Upper lobe of left lung (tissue), 6 donors: ENCODE measurements at regions not wholly inside any gene's neighbourhood (a gene's known extent, or its start where the extent isn't known, plus 50 kb on each side); places are given as distances from the start of the nearest gene placed in this dataset.

Experiments
- ATAC-seq, 2 donors: fragments of 200-7000 bp; cut with Tn5 transposase; one replicate each; pipeline ENCODE4 v1.9.1; 2022; ENCODE audit warnings: mild to moderate bottlenecking in 2 of 2, moderate library complexity in 2 of 2; ENCODE audit not compliant: low FRiP score in 2 of 2
- DNase-seq, 2 donors: peaks; one replicate each; pipeline ENCODE4 v3.0.0-alpha.2; 2019 to 2020
- H3K27ac ChIP-seq, 4 donors: fragments of 200-600 bp; sonication (generic); one replicate each; pipeline ENCODE4 v1.5.1; 2016 to 2019
- H3K27me3 ChIP-seq, 4 donors: fragments of 200-600 bp; sonication (generic); one replicate each; pipeline ENCODE4 v1.5.1; 2017 to 2019
- H3K36me3 ChIP-seq, 4 donors: fragments of 200-600 bp; sonication (generic); one replicate each; pipeline ENCODE4 v1.5.1; 2016 to 2019
- H3K4me1 ChIP-seq, 4 donors: fragments of 200-600 bp; sonication (generic); one replicate each; pipeline ENCODE4 v1.5.1; 2018 to 2019
- H3K4me3 ChIP-seq, 4 donors: fragments of 200-600 bp; sonication (generic); one replicate each; pipeline ENCODE4 v1.5.1; 2017 to 2019; ENCODE audit warnings: mild to moderate bottlenecking in 2 of 4, moderate library complexity in 1 of 4
- H3K9me3 ChIP-seq, 4 donors: fragments of 200-600 bp; sonication (generic); one replicate each; pipeline ENCODE4 v1.5.1; 2018 to 2019
- EP300 ChIP-seq, 4 donors: sonication (generic); formaldehyde crosslinking; IDR thresholded peaks; one replicate each; pipeline ENCODE4 v1.5.1; 2017; ENCODE audit warnings: antibody characterized with exemption in 4 of 4, control low read depth in 2 of 4
- POLR2A ChIP-seq, 4 donors: fragments of 450-650 bp; IDR thresholded peaks; one replicate each; pipeline ENCODE4 v1.5.1; 2016 to 2017; ENCODE audit warnings: antibody characterized with exemption in 4 of 4, mild to moderate bottlenecking in 2 of 4
- POLR2AphosphoS5 ChIP-seq, 2 donors: sonication (generic); formaldehyde crosslinking; IDR thresholded peaks; one replicate each; pipeline ENCODE4 v1.5.1; 2017; ENCODE audit warnings: antibody characterized with exemption in 2 of 2
- WGBS, 2 donors: methylation state at CpG; one replicate each; pipeline ENCODE4 v1.1.5; 2017 to 2018; 5-methylcytosine and 5-hydroxymethylcytosine counted together
- TF ChIP-seq, protein P1 (sequence below), 6 experiments: fragments of 450-650 bp in 4 of 6; fragments of 200-600 bp in 2 of 6; sonication (generic) in 2 of 6; IDR thresholded peaks; one replicate each; pipeline ENCODE4 v1.5.1; 2016 to 2019; ENCODE audit warnings: antibody characterized with exemption in 6 of 6
- donor health status: DM: no; HTN: no; CAD: no; lungs with moderate emphysema.
- donor health status: DM: no; HTN: yes; CAD: no; lungs with severe emphysema.

DNA sequence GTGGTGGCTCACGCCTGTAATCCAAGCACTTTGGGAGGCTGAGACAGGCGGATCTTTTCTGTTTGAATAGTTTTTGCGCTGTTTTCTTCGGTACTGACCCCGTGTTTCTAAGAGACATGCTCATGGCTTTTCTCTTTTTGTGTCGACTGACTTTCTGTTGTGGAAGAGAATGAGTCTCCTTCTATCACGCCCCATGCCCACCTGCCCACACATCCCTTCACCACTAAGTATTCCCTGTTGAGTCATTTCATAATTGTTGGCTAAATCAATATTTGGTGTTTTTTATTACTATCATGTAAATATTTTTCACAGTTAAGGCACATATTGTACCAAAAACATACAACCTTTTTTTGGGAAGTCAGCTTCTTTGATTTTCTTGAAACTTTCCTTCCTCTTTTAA, 198.8 kb upstream of the TWIST2 start:
- H3K36me3 ChIP-seq: no peaks in the 10 kb centered on the region
- H3K27me3 ChIP-seq: no peaks in the 10 kb centered on the region
- ATAC-seq (no peak), DNase-seq (no peak)
- H3K4me1 ChIP-seq: peaks cover 0 to 8% (median 0%) of the 10 kb centered on the region in 4 donors
- H3K27ac ChIP-seq: no peak overlapping the region
- TF ChIP-seq POLR2A (IDR thresholded peaks at IDR 0.05): no peak
- TF ChIP-seq EP300 (IDR thresholded peaks at IDR 0.05): no peak
- TF ChIP-seq POLR2AphosphoS5 (IDR thresholded peaks at IDR 0.05): no peak
- TF ChIP-seq, protein P1, sequence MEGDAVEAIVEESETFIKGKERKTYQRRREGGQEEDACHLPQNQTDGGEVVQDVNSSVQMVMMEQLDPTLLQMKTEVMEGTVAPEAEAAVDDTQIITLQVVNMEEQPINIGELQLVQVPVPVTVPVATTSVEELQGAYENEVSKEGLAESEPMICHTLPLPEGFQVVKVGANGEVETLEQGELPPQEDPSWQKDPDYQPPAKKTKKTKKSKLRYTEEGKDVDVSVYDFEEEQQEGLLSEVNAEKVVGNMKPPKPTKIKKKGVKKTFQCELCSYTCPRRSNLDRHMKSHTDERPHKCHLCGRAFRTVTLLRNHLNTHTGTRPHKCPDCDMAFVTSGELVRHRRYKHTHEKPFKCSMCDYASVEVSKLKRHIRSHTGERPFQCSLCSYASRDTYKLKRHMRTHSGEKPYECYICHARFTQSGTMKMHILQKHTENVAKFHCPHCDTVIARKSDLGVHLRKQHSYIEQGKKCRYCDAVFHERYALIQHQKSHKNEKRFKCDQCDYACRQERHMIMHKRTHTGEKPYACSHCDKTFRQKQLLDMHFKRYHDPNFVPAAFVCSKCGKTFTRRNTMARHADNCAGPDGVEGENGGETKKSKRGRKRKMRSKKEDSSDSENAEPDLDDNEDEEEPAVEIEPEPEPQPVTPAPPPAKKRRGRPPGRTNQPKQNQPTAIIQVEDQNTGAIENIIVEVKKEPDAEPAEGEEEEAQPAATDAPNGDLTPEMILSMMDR (IDR thresholded peaks at IDR 0.05): no peak
- 91 to 92% methylated on average over 7 of the region's 7 CpGs for WGBS, 2 donors
- H3K9me3 ChIP-seq: no peaks in the 10 kb centered on the region
- no peak overlapping the region for H3K4me3 ChIP-seq

DNA sequence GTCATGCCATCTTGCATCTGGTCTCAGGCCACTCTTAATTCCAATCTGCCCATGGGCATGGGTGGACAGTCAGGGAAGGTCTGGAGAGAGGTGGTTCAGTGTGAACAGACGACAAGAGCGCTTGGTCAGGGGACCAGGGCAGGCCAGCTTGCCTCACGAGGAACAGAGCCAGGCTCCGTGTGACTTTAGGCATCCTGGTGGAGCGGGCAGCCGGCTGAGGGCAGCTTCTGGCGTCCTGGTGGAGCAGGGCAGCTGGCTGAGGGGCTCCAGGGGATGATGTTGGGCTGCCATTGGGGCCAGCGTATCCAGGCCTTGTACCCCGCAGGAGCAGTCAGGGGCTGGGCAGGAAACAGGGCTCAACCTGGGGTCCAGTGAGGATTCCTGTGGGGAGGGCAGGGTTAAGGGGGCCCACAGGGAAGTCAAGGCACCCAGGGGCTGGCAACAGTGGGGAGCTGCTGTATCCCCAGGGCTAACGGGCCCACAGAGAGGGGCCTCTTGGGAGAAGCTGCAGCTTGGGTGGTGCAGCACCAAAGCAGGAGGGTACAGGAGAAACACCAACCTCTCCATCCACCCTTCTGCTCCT, 197.9 kb upstream of the TWIST2 start:
- DNase-seq: peak in 1 of 2 donors; percentile 69
- Histone ChIP-seq H3K4me1 (peaks cover 0 to 8% (median 0%) of the 10 kb centered on the region in 4 donors), H3K9me3 (no peaks in the 10 kb centered on the region), H3K27me3 (no peaks in the 10 kb centered on the region), H3K27ac (no peak overlapping the region), H3K36me3 (no peaks in the 10 kb centered on the region), H3K4me3 (no peak overlapping the region)
- 90 to 93% methylated on average over 8 to 10 of the region's 10 CpGs for WGBS, 2 donors
- ATAC-seq: no peak
- TF ChIP-seq POLR2AphosphoS5 (IDR thresholded peaks at IDR 0.05): no peak
- TF ChIP-seq, protein P1 (IDR thresholded peaks at IDR 0.05): no peak
- TF ChIP-seq POLR2A (IDR thresholded peaks at IDR 0.05): no peak
- no peak for TF ChIP-seq EP300 (IDR thresholded peaks at IDR 0.05)

DNA sequence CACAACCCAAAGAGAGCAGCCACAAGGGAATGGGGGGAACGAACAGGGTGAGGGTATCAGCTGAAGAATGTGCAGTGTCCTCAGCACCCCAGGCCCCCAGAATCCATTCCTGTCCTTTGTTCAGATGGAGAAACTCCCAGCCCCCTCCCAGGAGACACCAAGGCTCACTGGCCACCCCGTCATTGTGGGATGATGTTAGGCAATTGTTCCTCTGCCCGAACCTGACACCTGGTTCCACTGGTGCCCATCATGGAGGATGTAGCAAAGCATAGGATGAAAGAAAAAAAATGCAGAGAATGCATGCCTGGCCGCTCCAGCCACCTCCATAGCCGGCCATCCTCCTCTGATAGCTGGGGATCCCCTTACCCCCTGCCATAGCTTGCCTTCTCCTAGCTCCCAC, 197.3 kb upstream of the TWIST2 start:
- H3K9me3 ChIP-seq: no peaks in the 10 kb centered on the region
- ATAC-seq (no peak), DNase-seq (no peak)
- no peaks in the 10 kb centered on the region for H3K27me3 ChIP-seq
- no peak overlapping the region for H3K4me3 ChIP-seq
- no peak for TF ChIP-seq POLR2A (IDR thresholded peaks at IDR 0.05)
- no peak for TF ChIP-seq EP300 (IDR thresholded peaks at IDR 0.05)
- TF ChIP-seq, protein P1 (IDR thresholded peaks at IDR 0.05): no peak
- TF ChIP-seq POLR2AphosphoS5 (IDR thresholded peaks at IDR 0.05): no peak
- no peaks in the 10 kb centered on the region for H3K36me3 ChIP-seq
- WGBS, 2 donors: 92 to 94% methylated on average over 5 of the region's 5 CpGs
- H3K4me1 ChIP-seq: peaks cover 0 to 6% (median 0%) of the 10 kb centered on the region in 4 donors
- no peak overlapping the region for H3K27ac ChIP-seq

DNA sequence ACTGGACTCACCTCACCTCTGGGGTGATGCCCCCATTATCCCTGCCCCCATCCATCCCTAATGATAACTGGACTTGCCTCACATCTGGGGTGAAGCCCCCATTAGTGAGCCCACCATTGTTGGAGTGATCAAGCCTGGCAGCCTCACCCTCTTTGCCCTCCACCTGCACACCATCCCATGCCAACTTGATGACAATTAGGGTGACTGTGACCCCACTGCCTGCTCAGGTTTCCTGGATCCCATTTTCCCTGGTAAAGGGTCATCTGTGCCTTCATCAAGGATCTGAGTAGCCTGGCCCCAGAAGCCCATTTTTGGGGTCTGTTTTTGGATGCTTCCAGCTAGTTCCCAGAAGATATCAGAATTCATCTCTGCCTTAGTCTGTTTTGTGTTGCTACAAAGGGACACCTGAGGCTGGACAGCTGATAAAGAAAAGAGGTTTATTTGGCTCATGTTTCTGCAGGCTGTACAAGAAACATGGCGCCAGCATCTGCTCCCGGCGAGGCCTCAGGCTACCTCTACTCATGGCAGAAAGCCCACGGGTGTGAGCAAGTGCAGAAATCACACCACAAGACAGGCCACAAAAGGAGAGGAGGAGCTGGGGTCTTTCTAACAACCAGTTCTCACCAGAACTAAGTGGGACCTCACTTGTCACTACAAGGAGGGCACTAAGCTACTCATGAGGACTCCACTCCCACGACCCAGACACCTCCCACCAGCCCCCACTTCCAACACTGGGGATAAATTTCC, 196.4 kb upstream of the TWIST2 start:
- Histone ChIP-seq H3K9me3 (no peaks in the 10 kb centered on the region), H3K36me3 (no peaks in the 10 kb centered on the region), H3K27me3 (no peaks in the 10 kb centered on the region), H3K4me1 (no peaks in the 10 kb centered on the region), H3K27ac (no peak overlapping the region), H3K4me3 (no peak overlapping the region)
- TF ChIP-seq, protein P1 (IDR thresholded peaks at IDR 0.05): no peak
- no peak for TF ChIP-seq EP300 (IDR thresholded peaks at IDR 0.05)
- TF ChIP-seq POLR2A (IDR thresholded peaks at IDR 0.05): no peak
- no peak for TF ChIP-seq POLR2AphosphoS5 (IDR thresholded peaks at IDR 0.05)
- ATAC-seq (no peak), DNase-seq (no peak)
- WGBS, 2 donors: 0 to 79% methylated on average over 1 to 5 of the region's 5 CpGs
